ENCODE measurements at regions not wholly inside any gene's neighbourhood (a gene's known extent, or its start where the extent isn't known, plus 50 kb on each side); places are given as distances from the start of the nearest gene placed in this dataset.
A peak's percentile ranks its signal among the peaks of the same experiment; 100 is the strongest.

- H3K36me3 Mint-ChIP-seq = no peaks in the 10 kb centered on the region
- Histone ChIP-seq H3K4me3 (ENCODE audit: low read length) (no peak overlapping the region), H3K36me3 (ENCODE audit: insufficient read depth, low read length) (no peaks in the 10 kb centered on the region), H3K27ac (ENCODE audit: low read depth, low read length) (no peak overlapping the region), H3K9me3 (ENCODE audit: low read length) (no peaks in the 10 kb centered on the region), H3K4me1 (ENCODE audit: insufficient read depth, low read length) (no peaks in the 10 kb centered on the region), H3K27me3 (ENCODE audit: insufficient read depth, low read length, poor library complexity, severe bottlenecking) (no peaks in the 10 kb centered on the region)
- POLR2A ChIA-PET = no interaction called here
- CTCF ChIA-PET = no interaction called here
- H3K9me3 Mint-ChIP-seq = peaks cover 5 to 18% (median 12%) of the 10 kb centered on the region in 5 donors
- H3K27ac Mint-ChIP-seq = no peak overlapping the region
- no peak overlapping the region for H3K4me3 Mint-ChIP-seq
- no peak for DNase-seq
- H3K27me3 Mint-ChIP-seq = peaks cover 11 to 33% of the 10 kb centered on the region in 2 donors
- peaks cover 0 to 4% (median 0%) of the 10 kb centered on the region in 3 donors for H3K4me1 Mint-ChIP-seq
Observed at GRCh38 chr13:111449041-111449440, 128.6 kb downstream of the TEX29 start.

DNA sequence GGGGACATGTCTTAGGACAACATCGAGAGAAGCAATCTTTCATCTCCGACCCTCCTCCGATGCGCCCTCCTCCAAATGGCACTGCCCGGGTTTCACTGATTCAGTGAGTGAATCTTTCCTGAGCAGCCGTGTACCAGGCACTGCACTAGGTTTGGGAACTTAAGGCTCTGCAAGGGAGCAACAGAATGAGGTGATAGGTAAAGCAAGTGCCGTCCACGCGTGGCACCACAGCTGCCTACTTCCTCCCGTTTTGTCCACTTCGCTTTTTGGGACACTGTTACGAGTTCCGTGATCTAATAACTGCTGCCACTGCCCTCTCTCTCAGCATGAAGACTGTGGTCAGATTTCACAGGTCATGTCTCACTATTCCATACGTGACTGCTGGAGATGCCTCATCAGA, 131.0 kb downstream of the TEX29 start:
- H3K27ac Mint-ChIP-seq = peak overlapping the region in 1 of 8 donors; percentile 75
- Histone ChIP-seq H3K36me3 (ENCODE audit: insufficient read depth, low read length) (no peaks in the 10 kb centered on the region), H3K9me3 (ENCODE audit: low read length) (no peaks in the 10 kb centered on the region), H3K27me3 (ENCODE audit: insufficient read depth, low read length, poor library complexity, severe bottlenecking) (no peaks in the 10 kb centered on the region), H3K27ac (ENCODE audit: low read depth, low read length) (no peak overlapping the region), H3K4me1 (ENCODE audit: insufficient read depth, low read length) (no peaks in the 10 kb centered on the region), H3K4me3 (ENCODE audit: low read length) (no peak overlapping the region)
- peaks cover 11 to 18% of the 10 kb centered on the region in 2 donors for H3K27me3 Mint-ChIP-seq
- H3K4me3 Mint-ChIP-seq = no peak overlapping the region
- H3K36me3 Mint-ChIP-seq = no peaks in the 10 kb centered on the region
- no peak for DNase-seq
- peaks cover 5 to 11% (median 6%) of the 10 kb centered on the region in 5 donors for H3K9me3 Mint-ChIP-seq
- H3K4me1 Mint-ChIP-seq = peaks cover 0 to 4% (median 0%) of the 10 kb centered on the region in 3 donors
- CTCF ChIA-PET = no interaction called here
- POLR2A ChIA-PET = no interaction called here

DNA sequence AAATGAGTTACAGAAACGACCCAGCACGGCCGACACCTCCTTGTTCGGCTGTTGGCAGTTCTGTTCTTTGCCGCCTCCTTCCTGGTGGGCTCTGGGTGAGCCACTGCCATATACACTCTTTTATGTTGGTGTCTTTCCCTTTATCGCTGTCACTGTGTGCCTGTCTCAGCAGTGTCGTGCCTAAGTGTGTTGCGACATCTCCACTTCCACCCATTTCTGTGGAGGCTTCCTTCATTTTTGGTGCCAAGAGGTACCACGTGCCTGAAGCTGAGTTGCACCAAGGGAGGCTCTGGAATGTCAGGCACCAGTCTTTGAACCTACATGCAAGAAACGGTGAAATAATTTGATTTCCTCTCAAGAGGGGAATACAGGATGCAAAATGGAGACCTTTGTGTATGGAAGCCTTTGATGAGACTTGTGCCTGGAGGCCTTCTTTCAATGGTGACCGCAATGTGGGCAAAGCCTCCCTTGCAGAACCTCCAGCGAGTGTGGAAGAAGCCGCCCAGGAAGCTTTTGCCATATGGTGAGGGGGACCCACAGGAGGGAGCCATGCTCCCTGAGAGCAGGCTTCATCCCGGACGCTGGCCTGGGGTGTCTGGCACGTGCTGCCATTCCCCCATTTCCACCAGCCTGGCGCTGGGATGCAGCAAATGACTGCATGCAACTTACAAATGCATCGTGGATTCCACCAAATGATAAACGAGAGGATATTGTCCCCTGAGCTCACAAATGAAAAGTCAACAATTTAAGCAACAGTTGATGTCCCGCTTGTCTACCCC, 136.2 kb downstream of the TEX29 start:
- Mint-ChIP-seq H3K9me3 (peaks cover 0 to 6% (median 0%) of the 10 kb centered on the region in 5 donors), H3K4me1 (peaks cover 0 to 1% (median 0%) of the 10 kb centered on the region in 3 donors), H3K4me3 (no peak overlapping the region), H3K36me3 (no peaks in the 10 kb centered on the region), H3K27ac (no peak overlapping the region), H3K27me3 (peaks cover 6 to 27% of the 10 kb centered on the region in 2 donors)
- Histone ChIP-seq H3K4me1 (ENCODE audit: insufficient read depth, low read length) (no peaks in the 10 kb centered on the region), H3K27me3 (ENCODE audit: insufficient read depth, low read length, poor library complexity, severe bottlenecking) (no peaks in the 10 kb centered on the region), H3K4me3 (ENCODE audit: low read length) (no peak overlapping the region), H3K9me3 (ENCODE audit: low read length) (no peaks in the 10 kb centered on the region), H3K36me3 (ENCODE audit: insufficient read depth, low read length) (no peaks in the 10 kb centered on the region), H3K27ac (ENCODE audit: low read depth, low read length) (no peak overlapping the region)
- DNase-seq = no peak
- ChIA-PET CTCF (no interaction called here), POLR2A (no interaction called here)

DNA sequence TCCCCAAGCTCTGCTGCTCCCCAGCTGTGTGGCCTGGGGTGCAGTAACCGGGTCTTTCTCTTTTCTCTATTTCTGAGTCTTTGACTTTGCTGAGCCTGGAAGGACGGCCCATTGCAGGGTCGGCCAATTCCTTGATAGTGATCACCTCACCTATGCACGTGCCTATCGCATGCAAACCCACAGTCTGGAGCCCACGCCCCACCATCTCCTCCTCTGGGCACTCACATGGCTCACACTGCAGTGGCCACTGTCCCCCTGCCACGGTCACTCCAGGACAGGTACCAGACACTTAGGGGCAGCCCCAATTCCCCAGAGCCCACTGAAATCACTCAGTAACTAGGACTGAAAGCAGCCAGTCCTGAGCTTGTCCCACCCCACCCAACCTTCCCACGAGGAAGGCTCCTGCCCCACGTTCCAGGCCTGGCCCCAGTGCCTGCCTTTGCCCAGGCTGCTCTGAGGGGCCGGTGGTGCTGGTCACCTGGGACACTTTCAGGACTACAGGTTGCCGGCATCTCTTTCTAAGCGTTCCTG, 137.6 kb downstream of the TEX29 start:
- Mint-ChIP-seq H3K4me3 (no peak overlapping the region), H3K27me3 (peaks cover 4 to 19% of the 10 kb centered on the region in 2 donors), H3K9me3 (peaks cover 0 to 3% (median 0%) of the 10 kb centered on the region in 5 donors), H3K27ac (no peak overlapping the region), H3K4me1 (peaks cover 0 to 1% (median 0%) of the 10 kb centered on the region in 3 donors), H3K36me3 (no peaks in the 10 kb centered on the region)
- no peak overlapping the region for H3K4me3 ChIP-seq (ENCODE audit: low read length)
- no peak for DNase-seq
- H3K4me1 ChIP-seq (ENCODE audit: insufficient read depth, low read length) = no peaks in the 10 kb centered on the region
- H3K27me3 ChIP-seq (ENCODE audit: insufficient read depth, low read length, poor library complexity, severe bottlenecking) = no peaks in the 10 kb centered on the region
- H3K27ac ChIP-seq (ENCODE audit: low read depth, low read length) = no peak overlapping the region
- no peaks in the 10 kb centered on the region for H3K36me3 ChIP-seq (ENCODE audit: insufficient read depth, low read length)
- ChIA-PET POLR2A (no interaction called here), CTCF (no interaction called here)
- H3K9me3 ChIP-seq (ENCODE audit: low read length) = no peaks in the 10 kb centered on the region

GRCh38 chr13:111458739-111459138, 138.3 kb downstream of the TEX29 start:
- POLR2A ChIA-PET = no interaction called here
- Mint-ChIP-seq H3K4me3 (no peak overlapping the region), H3K36me3 (no peaks in the 10 kb centered on the region), H3K4me1 (peaks cover 0 to 1% (median 0%) of the 10 kb centered on the region in 3 donors), H3K9me3 (peaks cover 0 to 3% (median 0%) of the 10 kb centered on the region in 5 donors), H3K27ac (peak overlapping the region in 1 of 8 donors; percentile 3), H3K27me3 (peaks cover 4 to 22% of the 10 kb centered on the region in 2 donors)
- Histone ChIP-seq H3K4me3 (ENCODE audit: low read length) (no peak overlapping the region), H3K27ac (ENCODE audit: low read depth, low read length) (no peak overlapping the region), H3K27me3 (ENCODE audit: insufficient read depth, low read length, poor library complexity, severe bottlenecking) (no peaks in the 10 kb centered on the region), H3K4me1 (ENCODE audit: insufficient read depth, low read length) (no peaks in the 10 kb centered on the region), H3K9me3 (ENCODE audit: low read length) (no peaks in the 10 kb centered on the region), H3K36me3 (ENCODE audit: insufficient read depth, low read length) (no peaks in the 10 kb centered on the region)
- no peak for DNase-seq
- CTCF ChIA-PET = no interaction called here

- no peak overlapping the region for H3K27ac Mint-ChIP-seq
- H3K4me1 Mint-ChIP-seq = peaks cover 0 to 1% (median 0%) of the 10 kb centered on the region in 3 donors
- H3K9me3 ChIP-seq (ENCODE audit: low read length) = no peaks in the 10 kb centered on the region
- no peak overlapping the region for H3K4me3 Mint-ChIP-seq
- no peaks in the 10 kb centered on the region for H3K4me1 ChIP-seq (ENCODE audit: insufficient read depth, low read length)
- H3K36me3 Mint-ChIP-seq = no peaks in the 10 kb centered on the region
- CTCF ChIA-PET = no interaction called here
- no peak for DNase-seq
- H3K27ac ChIP-seq (ENCODE audit: low read depth, low read length) = no peak overlapping the region
- POLR2A ChIA-PET = no interaction called here
- peaks cover 4 to 22% of the 10 kb centered on the region in 2 donors for H3K27me3 Mint-ChIP-seq
- no peaks in the 10 kb centered on the region for H3K36me3 ChIP-seq (ENCODE audit: insufficient read depth, low read length)
- no peak overlapping the region for H3K4me3 ChIP-seq (ENCODE audit: low read length)
- H3K9me3 Mint-ChIP-seq = peaks cover 0 to 3% (median 0%) of the 10 kb centered on the region in 5 donors
- no peaks in the 10 kb centered on the region for H3K27me3 ChIP-seq (ENCODE audit: insufficient read depth, low read length, poor library complexity, severe bottlenecking)
Observed at GRCh38 chr13:111459803-111460547, 139.5 kb downstream of the TEX29 start.

DNA sequence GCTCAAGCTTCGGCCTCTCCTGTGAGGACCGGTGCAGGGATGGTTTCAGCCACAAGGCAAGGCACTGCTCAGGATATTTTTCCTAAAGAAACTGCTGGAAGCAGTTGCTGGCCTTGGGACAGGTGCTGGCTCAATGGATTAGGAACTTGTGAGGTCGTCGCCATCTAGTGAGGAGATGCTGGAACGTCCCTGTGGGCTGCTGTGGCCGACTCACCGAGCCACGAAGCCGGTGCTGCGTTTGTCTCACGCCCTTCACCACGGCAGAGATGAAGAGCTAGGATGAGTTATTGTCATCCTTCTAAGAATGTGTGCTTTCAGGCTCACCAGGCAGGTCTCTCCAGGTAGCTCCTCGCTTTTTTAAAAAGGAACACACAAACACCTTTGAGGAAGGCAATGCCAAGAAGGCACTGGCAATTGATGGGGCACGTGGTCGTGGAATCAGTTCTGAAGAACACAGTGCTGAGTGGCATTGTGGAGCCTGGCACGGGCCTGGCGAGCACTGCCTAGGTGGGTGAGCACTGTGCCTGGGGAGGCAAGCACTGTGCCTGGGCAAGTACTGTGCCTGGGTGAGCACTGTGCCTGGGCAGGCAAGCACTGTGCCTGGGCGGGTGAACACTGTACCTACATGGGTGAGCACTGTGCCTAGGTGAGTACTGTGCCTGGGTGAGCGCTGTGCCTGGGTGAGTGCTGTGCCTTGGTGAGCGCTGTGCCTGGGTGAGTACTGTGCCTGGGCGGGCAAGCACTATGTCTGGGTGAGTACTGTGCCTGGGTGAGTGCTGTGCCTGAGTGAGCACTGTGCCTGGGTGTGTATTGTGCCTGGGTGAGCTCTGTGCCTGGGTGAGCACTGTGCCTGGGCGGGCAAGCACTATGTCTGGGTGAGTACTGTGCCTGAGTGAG, 140.4 kb downstream of the TEX29 start:
- H3K27me3 Mint-ChIP-seq = peaks cover 7 to 22% of the 10 kb centered on the region in 2 donors
- H3K4me3 ChIP-seq (ENCODE audit: low read length) = no peak overlapping the region
- H3K36me3 Mint-ChIP-seq = no peaks in the 10 kb centered on the region
- H3K4me1 Mint-ChIP-seq = peaks cover 0 to 1% (median 0%) of the 10 kb centered on the region in 3 donors
- H3K4me1 ChIP-seq (ENCODE audit: insufficient read depth, low read length) = no peaks in the 10 kb centered on the region
- no peaks in the 10 kb centered on the region for H3K9me3 ChIP-seq (ENCODE audit: low read length)
- H3K27ac Mint-ChIP-seq = no peak overlapping the region
- no peaks in the 10 kb centered on the region for H3K36me3 ChIP-seq (ENCODE audit: insufficient read depth, low read length)
- no peak overlapping the region for H3K4me3 Mint-ChIP-seq
- H3K9me3 Mint-ChIP-seq = peaks cover 0 to 3% (median 0%) of the 10 kb centered on the region in 5 donors
- ChIA-PET POLR2A (no interaction called here), CTCF (no interaction called here)
- H3K27me3 ChIP-seq (ENCODE audit: insufficient read depth, low read length, poor library complexity, severe bottlenecking) = no peaks in the 10 kb centered on the region
- no peak for DNase-seq
- H3K27ac ChIP-seq (ENCODE audit: low read depth, low read length) = no peak overlapping the region
